ENCODE measurements at regions not wholly inside any gene's neighbourhood (a gene's known extent, or its start where the extent isn't known, plus 50 kb on each side); places are given as distances from the start of the nearest gene placed in this dataset.

GRCh38 chr7:52670608-52671225 is 364.7 kb upstream of the POM121L12 start:
- H3K4me1 Mint-ChIP-seq (ENCODE audit: low read depth), result peaks cover 13% of the 10 kb centered on the region
- H3K4me3 Mint-ChIP-seq (ENCODE audit: low read depth), result no peak overlapping the region
- no peak for TF ChIP-seq CTCF (IDR thresholded peaks at IDR 0.05; ENCODE audit: unreplicated experiment)
- no peaks in the 10 kb centered on the region for H3K27me3 Mint-ChIP-seq
- H3K9me3 Mint-ChIP-seq (ENCODE audit: low read depth), result no peaks in the 10 kb centered on the region
- H3K36me3 Mint-ChIP-seq (ENCODE audit: insufficient read depth), result no peaks in the 10 kb centered on the region
- no peak overlapping the region for H3K27ac Mint-ChIP-seq
- no peak for DNase-seq (ENCODE audit: low spot score, unreplicated experiment)

GRCh38 chr7:52669031-52669430 is 366.4 kb upstream of the POM121L12 start:
- Mint-ChIP-seq H3K9me3 (ENCODE audit: low read depth) (peaks cover 3% of the 10 kb centered on the region), H3K4me3 (ENCODE audit: low read depth) (no peak overlapping the region), H3K4me1 (ENCODE audit: low read depth) (peaks cover 13% of the 10 kb centered on the region), H3K27ac (no peak overlapping the region), H3K36me3 (ENCODE audit: insufficient read depth) (no peaks in the 10 kb centered on the region), H3K27me3 (peaks cover 3% of the 10 kb centered on the region)
- no peak for TF ChIP-seq CTCF (IDR thresholded peaks at IDR 0.05; ENCODE audit: unreplicated experiment)
- DNase-seq (ENCODE audit: low spot score, unreplicated experiment), result no peak

GRCh38 chr7:52668435-52668834 is 367.0 kb upstream of the POM121L12 start:
- DNase-seq (ENCODE audit: low spot score, unreplicated experiment), result no peak
- no peaks in the 10 kb centered on the region for H3K36me3 Mint-ChIP-seq (ENCODE audit: insufficient read depth)
- H3K27ac Mint-ChIP-seq, result no peak overlapping the region
- H3K27me3 Mint-ChIP-seq, result peaks cover 3% of the 10 kb centered on the region
- TF ChIP-seq CTCF (IDR thresholded peaks at IDR 0.05; ENCODE audit: unreplicated experiment), result no peak
- H3K4me3 Mint-ChIP-seq (ENCODE audit: low read depth), result no peak overlapping the region
- peaks cover 3% of the 10 kb centered on the region for H3K9me3 Mint-ChIP-seq (ENCODE audit: low read depth)
- H3K4me1 Mint-ChIP-seq (ENCODE audit: low read depth), result peaks cover 13% of the 10 kb centered on the region

- peaks cover 18% of the 10 kb centered on the region for H3K4me1 Mint-ChIP-seq (ENCODE audit: low read depth)
- DNase-seq (ENCODE audit: low spot score, unreplicated experiment), result no peak
- H3K27ac Mint-ChIP-seq, result no peak overlapping the region
- peaks cover 16% of the 10 kb centered on the region for H3K9me3 Mint-ChIP-seq (ENCODE audit: low read depth)
- H3K4me3 Mint-ChIP-seq (ENCODE audit: low read depth), result no peak overlapping the region
- H3K27me3 Mint-ChIP-seq, result no peaks in the 10 kb centered on the region
- peaks cover 4% of the 10 kb centered on the region for H3K36me3 Mint-ChIP-seq (ENCODE audit: insufficient read depth)
- no peak for TF ChIP-seq CTCF (IDR thresholded peaks at IDR 0.05; ENCODE audit: unreplicated experiment)
Measured at GRCh38 chr7:52659178-52659577, 376.3 kb upstream of the POM121L12 start.

- Mint-ChIP-seq H3K27me3 (no peaks in the 10 kb centered on the region), H3K4me3 (ENCODE audit: low read depth) (no peak overlapping the region), H3K4me1 (ENCODE audit: low read depth) (peaks cover 18% of the 10 kb centered on the region), H3K36me3 (ENCODE audit: insufficient read depth) (peaks cover 4% of the 10 kb centered on the region), H3K27ac (peak overlapping the region; percentile 65), H3K9me3 (ENCODE audit: low read depth) (peaks cover 16% of the 10 kb centered on the region)
- TF ChIP-seq CTCF (IDR thresholded peaks at IDR 0.05; ENCODE audit: unreplicated experiment), result no peak
- no peak for DNase-seq (ENCODE audit: low spot score, unreplicated experiment)
Measured at GRCh38 chr7:52656098-52656497, 379.3 kb upstream of the POM121L12 start.

Data from progenitor cell of endocrine pancreas (in vitro differentiated cells).